ENCODE measurements at regions not wholly inside any gene's neighbourhood (a gene's known extent, or its start where the extent isn't known, plus 50 kb on each side); places are given as distances from the start of the nearest gene placed in this dataset.

DNA sequence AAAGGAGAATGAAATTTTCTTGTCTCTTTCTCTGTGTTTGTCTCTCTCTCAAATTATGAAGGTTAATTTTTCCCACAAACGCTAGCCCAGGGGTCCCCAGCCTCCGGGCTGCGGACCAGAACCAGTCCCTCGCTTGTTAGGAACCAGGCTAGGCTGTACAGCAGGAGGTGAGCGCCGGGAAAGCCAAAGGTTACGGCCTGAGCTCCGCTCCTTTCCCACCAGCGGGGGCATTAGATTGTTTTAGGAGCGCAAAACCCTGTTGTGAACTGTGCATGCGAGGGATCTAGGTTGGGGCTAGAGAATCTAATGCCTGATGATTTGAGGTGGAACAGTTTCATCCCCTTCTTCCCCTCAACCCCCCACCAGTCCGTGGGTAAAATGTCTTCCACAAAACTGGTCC, 74.7 kb upstream of the ZNF385D start:
- POLR2A ChIA-PET: no interaction called here
- no TSS peak for BruUV-seq (replicated peaks)
- no peaks in the 10 kb centered on the region for H3K9me3 Mint-ChIP-seq (ENCODE audit: unreplicated experiment)
- no peaks in the 10 kb centered on the region for H3K4me1 Mint-ChIP-seq (ENCODE audit: insufficient read depth, unreplicated experiment)
- H3K4me3 Mint-ChIP-seq (ENCODE audit: unreplicated experiment): no peak overlapping the region
- no peak for DNase-seq (ENCODE audit: unreplicated experiment)
- intact Hi-C loops (cut with micrococcal nuclease): no loop called here
- no peaks in the 10 kb centered on the region for H3K36me3 Mint-ChIP-seq (ENCODE audit: insufficient read depth, unreplicated experiment)
- H3K27ac Mint-ChIP-seq (ENCODE audit: low read depth, unreplicated experiment): no peak overlapping the region
- no peaks in the 10 kb centered on the region for H3K27me3 Mint-ChIP-seq (ENCODE audit: insufficient read depth, unreplicated experiment)
- CTCF ChIA-PET: no interaction called here
- TF ChIP-seq, protein P1, sequence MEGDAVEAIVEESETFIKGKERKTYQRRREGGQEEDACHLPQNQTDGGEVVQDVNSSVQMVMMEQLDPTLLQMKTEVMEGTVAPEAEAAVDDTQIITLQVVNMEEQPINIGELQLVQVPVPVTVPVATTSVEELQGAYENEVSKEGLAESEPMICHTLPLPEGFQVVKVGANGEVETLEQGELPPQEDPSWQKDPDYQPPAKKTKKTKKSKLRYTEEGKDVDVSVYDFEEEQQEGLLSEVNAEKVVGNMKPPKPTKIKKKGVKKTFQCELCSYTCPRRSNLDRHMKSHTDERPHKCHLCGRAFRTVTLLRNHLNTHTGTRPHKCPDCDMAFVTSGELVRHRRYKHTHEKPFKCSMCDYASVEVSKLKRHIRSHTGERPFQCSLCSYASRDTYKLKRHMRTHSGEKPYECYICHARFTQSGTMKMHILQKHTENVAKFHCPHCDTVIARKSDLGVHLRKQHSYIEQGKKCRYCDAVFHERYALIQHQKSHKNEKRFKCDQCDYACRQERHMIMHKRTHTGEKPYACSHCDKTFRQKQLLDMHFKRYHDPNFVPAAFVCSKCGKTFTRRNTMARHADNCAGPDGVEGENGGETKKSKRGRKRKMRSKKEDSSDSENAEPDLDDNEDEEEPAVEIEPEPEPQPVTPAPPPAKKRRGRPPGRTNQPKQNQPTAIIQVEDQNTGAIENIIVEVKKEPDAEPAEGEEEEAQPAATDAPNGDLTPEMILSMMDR (IDR thresholded peaks at IDR 0.05; ENCODE audit: unreplicated experiment): no peak

DNA sequence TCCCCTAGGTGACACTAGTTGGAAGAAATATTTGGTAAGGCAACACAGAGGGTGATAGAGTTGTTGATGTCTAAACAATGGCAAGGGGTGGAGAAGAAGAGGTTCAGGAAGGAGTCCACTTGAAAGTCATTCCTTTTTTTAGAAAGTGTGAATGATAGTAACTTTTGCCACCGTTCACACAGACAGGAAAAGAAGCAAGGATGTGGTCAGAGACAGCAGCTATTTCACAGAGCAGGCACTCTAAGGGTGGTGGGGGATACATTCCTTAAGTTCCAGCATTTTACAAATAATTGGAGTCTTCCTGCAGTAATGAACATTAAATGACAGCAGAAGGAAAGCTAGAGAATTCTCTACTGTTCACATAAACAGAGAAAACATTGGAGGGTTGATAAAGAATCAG, 75.4 kb upstream of the ZNF385D start:
- Mint-ChIP-seq H3K4me3 (ENCODE audit: unreplicated experiment) (no peak overlapping the region), H3K9me3 (ENCODE audit: unreplicated experiment) (no peaks in the 10 kb centered on the region), H3K27ac (ENCODE audit: low read depth, unreplicated experiment) (no peak overlapping the region), H3K27me3 (ENCODE audit: insufficient read depth, unreplicated experiment) (no peaks in the 10 kb centered on the region), H3K4me1 (ENCODE audit: insufficient read depth, unreplicated experiment) (no peaks in the 10 kb centered on the region), H3K36me3 (ENCODE audit: insufficient read depth, unreplicated experiment) (no peaks in the 10 kb centered on the region)
- DNase-seq (ENCODE audit: unreplicated experiment): no peak
- TF ChIP-seq, protein P1 (IDR thresholded peaks at IDR 0.05; ENCODE audit: unreplicated experiment): no peak
- BruUV-seq (replicated peaks): no TSS peak
- intact Hi-C loops (cut with micrococcal nuclease): no loop called here
- POLR2A ChIA-PET: no interaction called here
- CTCF ChIA-PET: no interaction called here

DNA sequence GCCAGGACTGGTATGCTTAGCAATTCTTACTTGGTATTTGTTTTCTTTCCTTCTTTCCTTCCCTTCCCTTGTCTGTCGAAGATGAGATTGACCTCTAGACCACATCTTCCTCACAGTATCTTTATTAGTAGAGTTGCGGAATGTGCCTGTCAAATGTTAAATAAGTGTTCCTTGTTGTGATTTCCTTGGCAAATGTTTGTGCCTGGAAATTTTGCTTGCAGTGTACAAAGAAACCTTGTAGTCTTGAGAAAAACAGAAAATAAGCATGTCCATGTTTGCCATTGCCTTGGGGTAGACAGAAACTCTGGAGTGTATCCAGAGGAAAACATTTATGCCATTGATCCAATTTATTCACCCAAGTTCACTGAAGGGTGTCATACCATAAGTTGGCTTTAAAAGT, 79.5 kb upstream of the ZNF385D start:
- ChIA-PET CTCF (interaction anchor here (1.9 kb wide), 1 partner anchor 64 kb away, joined by 6 read pairs; no protein-coding TSS in a partner anchor), POLR2A (no interaction called here)
- TF ChIP-seq, protein P1 (IDR thresholded peaks at IDR 0.05; ENCODE audit: unreplicated experiment): no peak
- H3K9me3 Mint-ChIP-seq (ENCODE audit: unreplicated experiment): no peaks in the 10 kb centered on the region
- H3K27me3 Mint-ChIP-seq (ENCODE audit: insufficient read depth, unreplicated experiment): no peaks in the 10 kb centered on the region
- H3K4me3 Mint-ChIP-seq (ENCODE audit: unreplicated experiment): no peak overlapping the region
- no TSS peak for BruUV-seq (replicated peaks)
- H3K36me3 Mint-ChIP-seq (ENCODE audit: insufficient read depth, unreplicated experiment): no peaks in the 10 kb centered on the region
- intact Hi-C loops (cut with micrococcal nuclease): no loop called here
- peaks cover 9% of the 10 kb centered on the region for H3K4me1 Mint-ChIP-seq (ENCODE audit: insufficient read depth, unreplicated experiment)
- no peak for DNase-seq (ENCODE audit: unreplicated experiment)
- H3K27ac Mint-ChIP-seq (ENCODE audit: low read depth, unreplicated experiment): no peak overlapping the region

DNA sequence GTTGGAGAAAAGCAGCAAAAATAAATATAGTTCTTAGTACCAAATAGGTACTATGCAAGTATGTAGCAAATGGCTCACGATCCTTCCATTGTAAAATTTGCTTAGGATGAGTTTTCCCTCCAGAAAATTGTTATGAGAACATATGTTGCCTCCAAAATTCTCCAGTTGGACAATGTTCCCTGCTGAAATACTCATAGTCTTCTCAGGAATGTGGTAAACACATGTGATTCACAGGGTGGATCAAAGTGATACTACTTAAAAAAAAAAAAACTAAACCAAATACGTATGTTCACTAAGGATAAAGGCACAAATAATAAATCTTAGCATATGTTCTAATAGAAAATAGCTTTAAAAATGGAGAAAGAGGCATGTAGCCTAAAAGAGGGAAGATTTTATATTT, 84.3 kb upstream of the ZNF385D start:
- intact Hi-C loops (cut with micrococcal nuclease): no loop called here
- no TSS peak for BruUV-seq (replicated peaks)
- H3K27ac Mint-ChIP-seq (ENCODE audit: low read depth, unreplicated experiment): peak overlapping the region; percentile 98
- H3K9me3 Mint-ChIP-seq (ENCODE audit: unreplicated experiment): no peaks in the 10 kb centered on the region
- H3K4me1 Mint-ChIP-seq (ENCODE audit: insufficient read depth, unreplicated experiment): peaks cover 18% of the 10 kb centered on the region
- no peaks in the 10 kb centered on the region for H3K27me3 Mint-ChIP-seq (ENCODE audit: insufficient read depth, unreplicated experiment)
- no peaks in the 10 kb centered on the region for H3K36me3 Mint-ChIP-seq (ENCODE audit: insufficient read depth, unreplicated experiment)
- POLR2A ChIA-PET: interaction anchor here (0.6 kb wide), 2 partner anchors 221 to 252 kb away, joined by 3 to 4 read pairs; no protein-coding TSS in a partner anchor
- peak; percentile 47 for DNase-seq (ENCODE audit: unreplicated experiment)
- TF ChIP-seq, protein P1 (IDR thresholded peaks at IDR 0.05; ENCODE audit: unreplicated experiment): no peak
- CTCF ChIA-PET: no interaction called here
- H3K4me3 Mint-ChIP-seq (ENCODE audit: unreplicated experiment): peak overlapping the region; percentile 37

All from MCF 10A (cell line).